ENCODE measurements at regions not wholly inside any gene's neighbourhood (a gene's known extent, or its start where the extent isn't known, plus 50 kb on each side); places are given as distances from the start of the nearest gene placed in this dataset.

DNA sequence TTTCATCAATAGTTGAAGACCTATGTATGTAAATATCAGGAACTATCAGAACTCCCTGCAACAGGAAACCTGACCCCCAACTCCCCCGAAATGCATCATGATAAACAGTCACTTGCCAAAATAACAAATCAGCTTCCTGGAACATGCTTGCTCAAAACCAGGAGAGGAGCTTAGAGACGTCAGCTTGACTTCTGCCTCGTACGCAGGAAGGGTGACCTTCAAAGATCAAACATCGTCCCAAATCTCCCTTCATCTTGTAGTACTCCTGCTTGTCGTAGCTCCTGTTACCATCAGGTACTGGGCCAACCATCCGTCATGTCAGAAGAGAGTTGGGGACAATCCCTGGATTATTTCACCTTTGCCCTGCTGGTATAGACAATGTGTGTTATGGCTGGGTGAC lies 396.1 kb downstream of the GADD45G start:
- Histone ChIP-seq H3K4me3 (ENCODE audit: control insufficient read depth in 2 of 3, extremely low read depth in 1 of 3, insufficient read depth in 2 of 3, low read depth in 1 of 3, low read length in 3 of 3) (no peak overlapping the region), H3K9me1 (ENCODE audit: control insufficient read depth, extremely low read depth, insufficient read depth, low read length) (no peaks in the 10 kb centered on the region), H3K36me3 (ENCODE audit: control insufficient read depth in 2 of 2, extremely low read depth in 1 of 2, insufficient read depth in 2 of 2, low read length in 2 of 2) (no peaks in the 10 kb centered on the region), H3K4me1 (ENCODE audit: control insufficient read depth, extremely low read depth, insufficient read depth, low read length) (peaks cover 14% of the 10 kb centered on the region), H3K9me3 (ENCODE audit: control insufficient read depth, low read depth, low read length) (no peaks in the 10 kb centered on the region), H3K79me2 (ENCODE audit: control insufficient read depth, insufficient read depth, low read length) (no peaks in the 10 kb centered on the region), H3K27me3 (ENCODE audit: control insufficient read depth, extremely low read depth, insufficient read depth, low read length) (no peaks in the 10 kb centered on the region), H3K4me2 (ENCODE audit: control insufficient read depth, extremely low read depth, insufficient read depth, low read depth, low read length) (no peak overlapping the region), H4K20me1 (ENCODE audit: control insufficient read depth, extremely low read depth, insufficient read depth, low read length) (no peaks in the 10 kb centered on the region), H2AFZ (ENCODE audit: control insufficient read depth, low read length) (no peak overlapping the region), H3K27ac (ENCODE audit: control insufficient read depth, insufficient read depth, low read length) (no peak overlapping the region), H3K9ac (ENCODE audit: control insufficient read depth, extremely low read depth, insufficient read depth, low read length) (no peak overlapping the region)
- DNase-seq (ENCODE audit: low read depth, low spot score), result no peak
- TF ChIP-seq, protein P1, sequence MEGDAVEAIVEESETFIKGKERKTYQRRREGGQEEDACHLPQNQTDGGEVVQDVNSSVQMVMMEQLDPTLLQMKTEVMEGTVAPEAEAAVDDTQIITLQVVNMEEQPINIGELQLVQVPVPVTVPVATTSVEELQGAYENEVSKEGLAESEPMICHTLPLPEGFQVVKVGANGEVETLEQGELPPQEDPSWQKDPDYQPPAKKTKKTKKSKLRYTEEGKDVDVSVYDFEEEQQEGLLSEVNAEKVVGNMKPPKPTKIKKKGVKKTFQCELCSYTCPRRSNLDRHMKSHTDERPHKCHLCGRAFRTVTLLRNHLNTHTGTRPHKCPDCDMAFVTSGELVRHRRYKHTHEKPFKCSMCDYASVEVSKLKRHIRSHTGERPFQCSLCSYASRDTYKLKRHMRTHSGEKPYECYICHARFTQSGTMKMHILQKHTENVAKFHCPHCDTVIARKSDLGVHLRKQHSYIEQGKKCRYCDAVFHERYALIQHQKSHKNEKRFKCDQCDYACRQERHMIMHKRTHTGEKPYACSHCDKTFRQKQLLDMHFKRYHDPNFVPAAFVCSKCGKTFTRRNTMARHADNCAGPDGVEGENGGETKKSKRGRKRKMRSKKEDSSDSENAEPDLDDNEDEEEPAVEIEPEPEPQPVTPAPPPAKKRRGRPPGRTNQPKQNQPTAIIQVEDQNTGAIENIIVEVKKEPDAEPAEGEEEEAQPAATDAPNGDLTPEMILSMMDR (optimal IDR thresholded peaks at IDR 0.05 in 1 of 3, IDR thresholded peaks at IDR 0.05 in 1 of 3, conservative IDR thresholded peaks at IDR 0.05 in 1 of 3; ENCODE audit: extremely low read depth in 1 of 3, insufficient read depth in 2 of 3, low read length in 3 of 3), result no peak
- no peak for TF ChIP-seq EZH2 (IDR thresholded peaks at IDR 0.05; ENCODE audit: low read length)
- no peak for FAIRE-seq
- dilution Hi-C loops (cut with MboI; ENCODE audit: extremely low pct_ligation_motif_present, low sequenced_read_pairs), result no loop called here

DNA sequence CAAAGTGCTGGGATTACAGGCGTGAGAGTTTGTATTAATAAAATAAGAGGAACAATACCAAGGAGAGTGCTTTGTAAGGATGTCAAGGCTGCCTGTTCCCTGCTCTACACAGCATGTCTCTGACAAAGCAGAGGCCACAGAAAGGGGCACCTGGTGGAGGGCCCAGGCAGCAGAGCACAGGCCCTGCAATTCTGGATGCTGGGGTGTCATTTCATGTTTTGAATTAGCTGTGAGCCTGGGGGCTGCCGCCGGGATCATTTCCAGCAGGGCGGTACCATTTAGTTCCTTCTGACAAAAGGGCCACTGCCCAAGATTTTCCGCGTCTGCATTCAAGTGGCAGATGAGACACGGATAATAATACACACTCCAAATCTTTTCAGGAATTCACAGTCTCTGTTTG lies 396.9 kb downstream of the GADD45G start:
- no peaks in the 10 kb centered on the region for H3K9me1 ChIP-seq (ENCODE audit: control insufficient read depth, extremely low read depth, insufficient read depth, low read length)
- H3K27ac ChIP-seq (ENCODE audit: control insufficient read depth, insufficient read depth, low read length), result no peak overlapping the region
- no peaks in the 10 kb centered on the region for H3K79me2 ChIP-seq (ENCODE audit: control insufficient read depth, insufficient read depth, low read length)
- no peak for DNase-seq (ENCODE audit: low read depth, low spot score)
- dilution Hi-C loops (cut with MboI; ENCODE audit: extremely low pct_ligation_motif_present, low sequenced_read_pairs), result no loop called here
- H3K4me1 ChIP-seq (ENCODE audit: control insufficient read depth, extremely low read depth, insufficient read depth, low read length), result peaks cover 14% of the 10 kb centered on the region
- no peaks in the 10 kb centered on the region for H3K9me3 ChIP-seq (ENCODE audit: control insufficient read depth, low read depth, low read length)
- H3K9ac ChIP-seq (ENCODE audit: control insufficient read depth, extremely low read depth, insufficient read depth, low read length), result no peak overlapping the region
- no peak overlapping the region for H3K4me2 ChIP-seq (ENCODE audit: control insufficient read depth, extremely low read depth, insufficient read depth, low read depth, low read length)
- H3K27me3 ChIP-seq (ENCODE audit: control insufficient read depth, extremely low read depth, insufficient read depth, low read length), result no peaks in the 10 kb centered on the region
- TF ChIP-seq, protein P1 (optimal IDR thresholded peaks at IDR 0.05 in 1 of 3, IDR thresholded peaks at IDR 0.05 in 1 of 3, conservative IDR thresholded peaks at IDR 0.05 in 1 of 3; ENCODE audit: extremely low read depth in 1 of 3, insufficient read depth in 2 of 3, low read length in 3 of 3), result no peak
- no peak for TF ChIP-seq EZH2 (IDR thresholded peaks at IDR 0.05; ENCODE audit: low read length)
- H4K20me1 ChIP-seq (ENCODE audit: control insufficient read depth, extremely low read depth, insufficient read depth, low read length), result no peaks in the 10 kb centered on the region
- FAIRE-seq, result no peak
- no peak overlapping the region for H3K4me3 ChIP-seq (ENCODE audit: control insufficient read depth in 2 of 3, extremely low read depth in 1 of 3, insufficient read depth in 2 of 3, low read depth in 1 of 3, low read length in 3 of 3)
- H3K36me3 ChIP-seq (ENCODE audit: control insufficient read depth in 2 of 2, extremely low read depth in 1 of 2, insufficient read depth in 2 of 2, low read length in 2 of 2), result no peaks in the 10 kb centered on the region
- no peak overlapping the region for H2AFZ ChIP-seq (ENCODE audit: control insufficient read depth, low read length)

Data from keratinocyte (primary cell).